Prostate gland (tissue), 2 donors: ENCODE measurements at regions not wholly inside any gene's neighbourhood (a gene's known extent, or its start where the extent isn't known, plus 50 kb on each side); places are given as distances from the start of the nearest gene placed in this dataset.

Experiments used
- CTCF ChIP-seq, 4 experiments: fragments of 200-600 bp in 2 of 4; fragments of 450-650 bp in 2 of 4; sonication (generic) in 2 of 4; IDR thresholded peaks; 1 replicate in 3 of 4; 2 replicates in 1 of 4; pipeline ENCODE4 v1.5.1; 2016 to 2019; ENCODE audit warnings: antibody characterized with exemption in 4 of 4, mild to moderate bottlenecking in 2 of 4, moderate library complexity in 2 of 4
- POLR2A ChIP-seq: fragments of 450-650 bp; IDR thresholded peaks from one replicate; pipeline ENCODE4 v1.6.1; 2016; ENCODE audit warnings: antibody characterized with exemption, mild to moderate bottlenecking

GRCh38 chr4:19438233-19438632, 813.5 kb upstream of the SLIT2 start:
- TF ChIP-seq CTCF (IDR thresholded peaks at IDR 0.05) = no peak
- no peak for TF ChIP-seq POLR2A
